Naive thymus-derived CD4-positive, alpha-beta T cell (primary cell): ENCODE measurements at regions not wholly inside any gene's neighbourhood (a gene's known extent, or its start where the extent isn't known, plus 50 kb on each side); places are given as distances from the start of the nearest gene placed in this dataset.

Source experiments
- ATAC-seq: fragments of 150-1000 bp; cut with Tn5 transposase; 2 replicates; pipeline ENCODE4 v1.10.0; 2021; ENCODE audit warnings: mild to moderate bottlenecking, moderate library complexity
- CTCF ChIA-PET: fragments of 350-600 bp; sonication (Branson Sonifier 250); formaldehyde crosslinking; loops from one replicate; lab custom pipeline; 2021; ENCODE audit warnings: antibody characterized with exemption; lab: Charles Lee
- POLR2A ChIA-PET: fragments of 350-600 bp; sonication (Branson Sonifier 250); formaldehyde crosslinking; loops from one replicate; lab custom pipeline; 2021; ENCODE audit warnings: antibody characterized with exemption, inconsistent platforms; lab: Charles Lee
- DNase-seq, 9 donors: peaks; one replicate each; pipeline versions ENCODE4 v3.0.0 to v3.0.0-alpha.2; 2020 to 2022; ENCODE audit warnings: mixed read lengths in 1 of 9
- H3K27ac ChIP-seq: one replicate; pipeline ENCODE4 v1.7.0; 2013; ENCODE audit warnings: mild to moderate bottlenecking, low read depth, low read length, moderate library complexity
- H3K27me3 ChIP-seq, 2 donors: one replicate each; pipeline ENCODE4 v1.7.0; 2013; ENCODE audit warnings: low read length in 2 of 2, mild to moderate bottlenecking in 2 of 2, moderate library complexity in 2 of 2; ENCODE audit not compliant: control insufficient read depth in 2 of 2, insufficient read depth in 2 of 2
- H3K36me3 ChIP-seq, 3 experiments: 1 replicate in 2 of 3; 2 replicates in 1 of 3; pipeline ENCODE4 v1.7.0; 2013; ENCODE audit warnings: low read length in 3 of 3, mild to moderate bottlenecking in 3 of 3, moderate library complexity in 1 of 3; ENCODE audit not compliant: insufficient read depth in 3 of 3, control insufficient read depth in 2 of 3
- H3K4me1 ChIP-seq, 2 donors: one replicate each; pipeline ENCODE4 v1.7.0; 2013; ENCODE audit warnings: low read length in 2 of 2, mild to moderate bottlenecking in 2 of 2, moderate library complexity in 1 of 2; ENCODE audit not compliant: control insufficient read depth in 2 of 2, insufficient read depth in 2 of 2
- H3K4me3 ChIP-seq: 2 replicates; pipeline ENCODE4 v1.7.0; 2013; ENCODE audit warnings: mild to moderate bottlenecking, low read length
- H3K9me3 ChIP-seq, 3 experiments: 1 replicate in 2 of 3; 2 replicates in 1 of 3; pipeline ENCODE4 v1.7.0; 2013; ENCODE audit warnings: low read length in 3 of 3; ENCODE audit not compliant: control insufficient read depth in 2 of 3
- H3K27ac Mint-ChIP-seq, 9 donors: one replicate each; pipeline ENCODE4 v1.8.0; 2020 to 2022; ENCODE audit warnings: mixed read lengths in 9 of 9, mild to moderate bottlenecking in 8 of 9, moderate library complexity in 5 of 9, inconsistent platforms in 2 of 9
- H3K27me3 Mint-ChIP-seq, 5 donors: one replicate each; pipeline ENCODE4 v1.8.0; 2021 to 2022; ENCODE audit warnings: mixed read lengths in 5 of 5, mild to moderate bottlenecking in 1 of 5
- H3K36me3 Mint-ChIP-seq, 5 donors: one replicate each; pipeline ENCODE4 v1.8.0; 2020 to 2022; ENCODE audit warnings: mixed read lengths in 5 of 5, mild to moderate bottlenecking in 3 of 5, inconsistent platforms in 1 of 5
- H3K4me1 Mint-ChIP-seq, 7 donors: one replicate each; pipeline ENCODE4 v1.8.0; 2020 to 2022; ENCODE audit warnings: mixed read lengths in 7 of 7, mild to moderate bottlenecking in 3 of 7, inconsistent platforms in 1 of 7
- H3K4me3 Mint-ChIP-seq, 10 donors: one replicate each; pipeline ENCODE4 v1.8.0; 2020 to 2022; ENCODE audit warnings: mild to moderate bottlenecking in 10 of 10, mixed read lengths in 10 of 10, moderate library complexity in 6 of 10, inconsistent platforms in 2 of 10
- H3K9me3 Mint-ChIP-seq, 11 donors: one replicate each; pipeline ENCODE4 v1.8.0; 2020 to 2022; ENCODE audit warnings: mixed read lengths in 11 of 11, mild to moderate bottlenecking in 4 of 11, inconsistent platforms in 1 of 11, moderate library complexity in 1 of 11
- intact Hi-C, 2 donors: fragments of 100-400 bp; cut with micrococcal nuclease; formaldehyde crosslinking; loops; one replicate each; pipeline ENCODE4 v1.15.1; 2023

- H3K36me3 ChIP-seq: no peaks in the 10 kb centered on the region
- Mint-ChIP-seq H3K27me3 (peaks cover 0 to 10% (median 0%) of the 10 kb centered on the region in 5 donors), H3K27ac (peak overlapping the region in 2 of 9 donors; percentile 12 to 83), H3K4me3 (no peak overlapping the region), H3K36me3 (peaks cover 0 to 5% (median 0%) of the 10 kb centered on the region in 5 donors), H3K4me1 (peaks cover 10 to 24% (median 18%) of the 10 kb centered on the region in 7 donors), H3K9me3 (peaks cover 0 to 6% (median 0%) of the 10 kb centered on the region in 11 donors)
- ATAC-seq (no peak), DNase-seq (no peak)
- intact Hi-C loops: loop anchor here in 1 of 2 donors (5.0 kb wide), 1 partner anchor 34 kb away; no protein-coding TSS in a partner anchor
- CTCF ChIA-PET: no interaction called here
- H3K4me1 ChIP-seq: peaks cover 0 to 9% of the 10 kb centered on the region in 2 donors
- H3K27me3 ChIP-seq: no peaks in the 10 kb centered on the region
- POLR2A ChIA-PET: no interaction called here
- H3K9me3 ChIP-seq: no peaks in the 10 kb centered on the region
- H3K4me3 ChIP-seq: no peak overlapping the region
- no peak overlapping the region for H3K27ac ChIP-seq
Observed at GRCh38 chrX:39890807-39891206, 207.0 kb downstream of the BCOR start.

- Histone ChIP-seq H3K27ac (no peak overlapping the region), H3K4me3 (no peak overlapping the region), H3K4me1 (peaks cover 0 to 9% of the 10 kb centered on the region in 2 donors), H3K9me3 (no peaks in the 10 kb centered on the region), H3K27me3 (no peaks in the 10 kb centered on the region), H3K36me3 (no peaks in the 10 kb centered on the region)
- Mint-ChIP-seq H3K27ac (peak overlapping the region in 8 of 9 donors; percentile 70 to 92 (median 81)), H3K4me1 (peaks cover 10 to 24% (median 18%) of the 10 kb centered on the region in 7 donors), H3K9me3 (peaks cover 0 to 6% (median 0%) of the 10 kb centered on the region in 11 donors), H3K4me3 (peak overlapping the region in 9 of 10 donors; percentile 14 to 54 (median 43)), H3K27me3 (peaks cover 0 to 10% (median 0%) of the 10 kb centered on the region in 5 donors), H3K36me3 (peaks cover 0 to 5% (median 0%) of the 10 kb centered on the region in 5 donors)
- intact Hi-C loops: loop anchor here in 1 of 2 donors (5.0 kb wide), 1 partner anchor 34 kb away; no protein-coding TSS in a partner anchor
- POLR2A ChIA-PET: interaction anchor here (1.0 kb wide), 1 partner anchor 277 kb away, joined by 3 read pairs; no protein-coding TSS in a partner anchor
- CTCF ChIA-PET: interaction anchor here (0.6 kb wide), 1 partner anchor 1219 kb away, joined by 4 read pairs; no protein-coding TSS in a partner anchor
- ATAC-seq (peak; percentile 18), DNase-seq (peak in 6 of 9 donors; percentile 8 to 45 (median 23))
Observed at GRCh38 chrX:39891781-39892180, 206.0 kb downstream of the BCOR start.

GRCh38 chrX:39893417-39894338 lies 204.1 kb downstream of the BCOR start:
- H3K4me3 ChIP-seq: no peak overlapping the region
- no peaks in the 10 kb centered on the region for H3K27me3 ChIP-seq
- ATAC-seq: no peak
- H3K4me1 ChIP-seq: peaks cover 0 to 9% of the 10 kb centered on the region in 2 donors
- Mint-ChIP-seq H3K27ac (peak overlapping the region in 2 of 9 donors; percentile 6 to 28), H3K27me3 (peaks cover 0 to under 1% (median 0%) of the 10 kb centered on the region in 5 donors), H3K36me3 (peaks cover 0 to 5% (median 0%) of the 10 kb centered on the region in 5 donors), H3K4me1 (peaks cover 9 to 20% (median 18%) of the 10 kb centered on the region in 7 donors), H3K4me3 (no peak overlapping the region), H3K9me3 (peaks cover 0 to 6% (median 0%) of the 10 kb centered on the region in 11 donors)
- no peak overlapping the region for H3K27ac ChIP-seq
- no peaks in the 10 kb centered on the region for H3K9me3 ChIP-seq
- DNase-seq: no peak
- POLR2A ChIA-PET: no interaction called here
- H3K36me3 ChIP-seq: no peaks in the 10 kb centered on the region
- intact Hi-C loops: loop anchor here in 1 of 2 donors (5.0 kb wide), 1 partner anchor 36 kb away; no protein-coding TSS in a partner anchor
- CTCF ChIA-PET: interaction anchor here (0.8 kb wide), 1 partner anchor 113 kb away, joined by 3 read pairs; no protein-coding TSS in a partner anchor

- no peaks in the 10 kb centered on the region for H3K36me3 ChIP-seq
- intact Hi-C loops: loop anchor here in 1 of 2 donors (5.0 kb wide), 1 partner anchor 37 kb away; no protein-coding TSS in a partner anchor
- H3K4me3 ChIP-seq: no peak overlapping the region
- no peaks in the 10 kb centered on the region for H3K27me3 ChIP-seq
- POLR2A ChIA-PET: no interaction called here
- peaks cover 0 to 6% (median 0%) of the 10 kb centered on the region in 11 donors for H3K9me3 Mint-ChIP-seq
- no peak for DNase-seq
- peaks cover 0 to 9% of the 10 kb centered on the region in 2 donors for H3K4me1 ChIP-seq
- H3K27me3 Mint-ChIP-seq: no peaks in the 10 kb centered on the region
- no peaks in the 10 kb centered on the region for H3K9me3 ChIP-seq
- peaks cover 9 to 19% (median 17%) of the 10 kb centered on the region in 7 donors for H3K4me1 Mint-ChIP-seq
- H3K4me3 Mint-ChIP-seq: no peak overlapping the region
- no peak overlapping the region for H3K27ac Mint-ChIP-seq
- H3K36me3 Mint-ChIP-seq: peaks cover 0 to 5% (median 0%) of the 10 kb centered on the region in 5 donors
- ATAC-seq: no peak
- no peak overlapping the region for H3K27ac ChIP-seq
- CTCF ChIA-PET: no interaction called here
Observed at GRCh38 chrX:39894683-39895082, 203.1 kb downstream of the BCOR start.

GRCh38 chrX:39895218-39896110 lies 202.3 kb downstream of the BCOR start:
- ChIA-PET POLR2A (no interaction called here), CTCF (no interaction called here)
- H3K27ac ChIP-seq: no peak overlapping the region
- DNase-seq (no peak), ATAC-seq (no peak)
- Mint-ChIP-seq H3K9me3 (peaks cover 0 to 6% (median 0%) of the 10 kb centered on the region in 11 donors), H3K4me3 (no peak overlapping the region), H3K27me3 (no peaks in the 10 kb centered on the region), H3K27ac (peak overlapping the region in 2 of 9 donors; percentile 13 to 43), H3K36me3 (peaks cover 0 to 5% (median 0%) of the 10 kb centered on the region in 5 donors), H3K4me1 (peaks cover 9 to 19% (median 16%) of the 10 kb centered on the region in 7 donors)
- H3K4me1 ChIP-seq: peaks cover 0 to 9% of the 10 kb centered on the region in 2 donors
- no peaks in the 10 kb centered on the region for H3K27me3 ChIP-seq
- no peaks in the 10 kb centered on the region for H3K36me3 ChIP-seq
- H3K9me3 ChIP-seq: no peaks in the 10 kb centered on the region
- intact Hi-C loops: no loop called here
- H3K4me3 ChIP-seq: no peak overlapping the region
